ENCODE measurements at regions not wholly inside any gene's neighbourhood (a gene's known extent, or its start where the extent isn't known, plus 50 kb on each side); places are given as distances from the start of the nearest gene placed in this dataset.
A peak's percentile ranks its signal among the peaks of the same experiment; 100 is the strongest.

GRCh38 chr2:217181512-217181911 lies 321.6 kb upstream of the TNP1 start:
- no peak for TF ChIP-seq CTCF (IDR thresholded peaks at IDR 0.05)

GRCh38 chr2:217179854-217180253 lies 320.0 kb upstream of the TNP1 start:
- no peak for TF ChIP-seq CTCF (IDR thresholded peaks at IDR 0.05)

- no peak for TF ChIP-seq CTCF (IDR thresholded peaks at IDR 0.05)
Measured at GRCh38 chr2:217178341-217178740, 318.5 kb upstream of the TNP1 start.

GRCh38 chr2:217177720-217178119 lies 317.9 kb upstream of the TNP1 start:
- TF ChIP-seq CTCF (IDR thresholded peaks at IDR 0.05) = no peak

- no peak for TF ChIP-seq CTCF (IDR thresholded peaks at IDR 0.05)
Measured at GRCh38 chr2:217171874-217172273, 312.0 kb upstream of the TNP1 start.

- TF ChIP-seq CTCF (IDR thresholded peaks at IDR 0.05) = no peak
Measured at GRCh38 chr2:217168496-217168895, 308.6 kb upstream of the TNP1 start.

- no peak for TF ChIP-seq CTCF (IDR thresholded peaks at IDR 0.05)
Measured at GRCh38 chr2:217167531-217167930, 307.7 kb upstream of the TNP1 start.

- peak; percentile 53 for TF ChIP-seq CTCF (IDR thresholded peaks at IDR 0.05)
Measured at GRCh38 chr2:217166241-217166850, 306.5 kb upstream of the TNP1 start.
